Left ventricle myocardium inferior (tissue), 1 donor: ENCODE measurements at regions not wholly inside any gene's neighbourhood (a gene's known extent, or its start where the extent isn't known, plus 50 kb on each side); places are given as distances from the start of the nearest gene placed in this dataset.

ENCODE experiments used
- DNase-seq: peaks from one replicate; pipeline ENCODE4 v3.0.0-alpha.2; 2020
- H3K27ac ChIP-seq: fragments of 200-600 bp; replicated peaks from 2 replicates; pipeline ENCODE4 v1.8.0; 2021
- H3K27me3 ChIP-seq: fragments of 200-600 bp; 2 replicates; pipeline ENCODE4 v1.8.0; 2021; ENCODE audit warnings: low read depth
- H3K36me3 ChIP-seq: fragments of 200-600 bp; 2 replicates; pipeline ENCODE4 v1.8.0; 2021
- H3K4me1 ChIP-seq: fragments of 200-600 bp; 2 replicates; pipeline ENCODE4 v1.8.0; 2021
- H3K4me3 ChIP-seq: fragments of 200-600 bp; 2 replicates; pipeline ENCODE4 v1.8.0; 2021; ENCODE audit warnings: mild to moderate bottlenecking, moderate library complexity
- H3K9me3 ChIP-seq: fragments of 200-600 bp; replicated peaks from 2 replicates; pipeline ENCODE4 v1.8.0; 2021
- intact Hi-C: fragments of 100-400 bp; cut with micrococcal nuclease; formaldehyde crosslinking; loops from one replicate; pipeline ENCODE4 v1.11.0; 2022
- TF ChIP-seq, protein P1 (sequence below): fragments of 200-600 bp; IDR thresholded peaks from 2 replicates; pipeline ENCODE4 v1.8.0; 2021; ENCODE audit warnings: antibody characterized with exemption, mild to moderate bottlenecking, borderline replicate concordance
- donor health status: DM: no; HTN: yes; CAD: no; lungs with severe emphysema.

DNA sequence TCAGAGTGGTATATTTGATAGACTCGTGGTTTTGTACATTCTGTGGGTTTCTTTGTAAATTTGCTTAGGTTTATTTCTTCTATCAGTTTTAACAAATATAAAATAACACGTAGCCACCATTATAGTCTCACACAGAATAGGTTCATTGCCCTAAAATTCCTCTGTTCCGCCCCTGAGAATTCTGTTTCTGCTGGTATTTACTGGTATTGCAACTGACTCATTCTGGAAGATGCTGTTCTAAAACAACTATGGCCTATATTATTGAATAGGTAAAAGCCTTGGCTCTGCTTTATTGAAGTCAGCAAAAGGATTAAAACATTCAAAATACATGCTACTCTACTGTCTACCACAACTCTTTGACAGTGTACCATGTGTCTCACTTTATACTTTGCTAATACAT lies 119.1 kb upstream of the CHORDC1 start:
- H3K27ac ChIP-seq, result no peak overlapping the region
- DNase-seq, result no peak
- intact Hi-C loops, result no loop called here

DNA sequence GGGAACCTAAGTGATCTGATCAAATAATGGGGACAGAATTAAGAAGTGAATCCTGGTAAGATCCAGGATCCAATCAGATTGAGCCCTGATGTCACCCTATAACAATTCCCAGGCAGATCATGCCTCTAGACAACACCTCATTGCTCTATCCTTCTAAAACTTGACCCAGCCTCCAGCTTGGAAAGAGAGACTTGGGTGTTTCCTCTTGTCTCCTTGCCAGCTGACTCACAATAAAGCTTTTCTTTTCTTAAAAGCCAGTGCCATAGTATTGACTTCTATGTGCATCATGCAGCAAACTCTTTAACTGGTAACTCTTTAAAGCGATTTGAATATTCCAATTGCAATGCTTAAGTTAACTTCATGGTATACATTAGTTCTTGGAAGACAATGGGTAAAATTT lies 109.6 kb upstream of the CHORDC1 start:
- no peak overlapping the region for H3K4me3 ChIP-seq
- H3K36me3 ChIP-seq, result no peaks in the 10 kb centered on the region
- H3K9me3 ChIP-seq, result no peaks in the 10 kb centered on the region
- TF ChIP-seq, protein P1, sequence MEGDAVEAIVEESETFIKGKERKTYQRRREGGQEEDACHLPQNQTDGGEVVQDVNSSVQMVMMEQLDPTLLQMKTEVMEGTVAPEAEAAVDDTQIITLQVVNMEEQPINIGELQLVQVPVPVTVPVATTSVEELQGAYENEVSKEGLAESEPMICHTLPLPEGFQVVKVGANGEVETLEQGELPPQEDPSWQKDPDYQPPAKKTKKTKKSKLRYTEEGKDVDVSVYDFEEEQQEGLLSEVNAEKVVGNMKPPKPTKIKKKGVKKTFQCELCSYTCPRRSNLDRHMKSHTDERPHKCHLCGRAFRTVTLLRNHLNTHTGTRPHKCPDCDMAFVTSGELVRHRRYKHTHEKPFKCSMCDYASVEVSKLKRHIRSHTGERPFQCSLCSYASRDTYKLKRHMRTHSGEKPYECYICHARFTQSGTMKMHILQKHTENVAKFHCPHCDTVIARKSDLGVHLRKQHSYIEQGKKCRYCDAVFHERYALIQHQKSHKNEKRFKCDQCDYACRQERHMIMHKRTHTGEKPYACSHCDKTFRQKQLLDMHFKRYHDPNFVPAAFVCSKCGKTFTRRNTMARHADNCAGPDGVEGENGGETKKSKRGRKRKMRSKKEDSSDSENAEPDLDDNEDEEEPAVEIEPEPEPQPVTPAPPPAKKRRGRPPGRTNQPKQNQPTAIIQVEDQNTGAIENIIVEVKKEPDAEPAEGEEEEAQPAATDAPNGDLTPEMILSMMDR, result no peak
- no peak overlapping the region for H3K27ac ChIP-seq
- no peaks in the 10 kb centered on the region for H3K4me1 ChIP-seq
- no peak for DNase-seq
- no peaks in the 10 kb centered on the region for H3K27me3 ChIP-seq
- intact Hi-C loops, result no loop called here

More for the DNA sequence above, 119.1 kb upstream of the CHORDC1 start:
- Histone ChIP-seq H3K4me1 (no peaks in the 10 kb centered on the region), H3K9me3 (no peaks in the 10 kb centered on the region), H3K4me3 (no peak overlapping the region), H3K36me3 (no peaks in the 10 kb centered on the region), H3K27me3 (no peaks in the 10 kb centered on the region)
- TF ChIP-seq, protein P1, result no peak

DNA sequence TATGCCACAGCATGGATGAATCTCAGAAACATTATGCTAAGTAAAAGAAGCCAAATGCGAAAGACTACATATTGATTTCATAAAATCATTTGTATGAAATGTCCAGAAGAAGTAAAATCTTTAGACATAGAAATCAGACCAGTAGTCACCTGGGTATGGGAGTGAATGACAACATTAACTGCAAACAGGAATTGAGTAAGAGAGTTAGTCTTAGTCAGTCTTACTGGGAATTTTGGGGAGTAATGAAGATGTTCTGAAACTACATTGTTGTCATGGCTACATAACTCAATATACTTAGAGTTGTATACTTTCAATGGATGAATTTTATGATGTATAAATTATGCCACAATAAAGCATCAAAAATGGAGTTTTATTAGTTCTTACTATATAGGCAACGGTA lies 107.8 kb upstream of the CHORDC1 start:
- H3K9me3 ChIP-seq, result no peaks in the 10 kb centered on the region
- H3K27ac ChIP-seq, result no peak overlapping the region
- TF ChIP-seq, protein P1, result no peak
- no peak overlapping the region for H3K4me3 ChIP-seq
- H3K27me3 ChIP-seq, result no peaks in the 10 kb centered on the region
- intact Hi-C loops, result no loop called here
- H3K4me1 ChIP-seq, result no peaks in the 10 kb centered on the region
- H3K36me3 ChIP-seq, result no peaks in the 10 kb centered on the region
- DNase-seq, result no peak

DNA sequence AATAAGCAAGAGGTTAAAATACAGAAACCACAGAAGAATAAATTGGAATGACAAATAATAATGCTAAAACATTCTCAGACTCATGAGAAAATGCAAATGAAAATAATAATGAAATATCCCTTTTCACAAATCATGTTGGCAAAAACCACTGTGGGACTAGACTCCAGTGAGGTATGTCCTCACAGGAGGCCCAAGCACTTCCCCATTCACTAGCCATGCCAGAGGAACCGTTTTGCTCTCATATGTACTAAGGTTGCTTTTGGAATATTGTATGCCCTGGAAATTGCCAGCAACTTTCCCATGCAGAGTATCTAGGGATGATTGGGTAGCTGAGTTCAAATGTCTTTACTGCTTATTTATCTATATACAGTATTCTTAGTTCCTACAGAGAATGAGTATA lies 106.2 kb upstream of the CHORDC1 start:
- TF ChIP-seq, protein P1, result no peak
- no peaks in the 10 kb centered on the region for H3K4me1 ChIP-seq
- no peaks in the 10 kb centered on the region for H3K27me3 ChIP-seq
- H3K9me3 ChIP-seq, result peaks cover 9% of the 10 kb centered on the region
- H3K4me3 ChIP-seq, result no peak overlapping the region
- H3K36me3 ChIP-seq, result no peaks in the 10 kb centered on the region
- no peak for DNase-seq
- H3K27ac ChIP-seq, result no peak overlapping the region
- intact Hi-C loops, result no loop called here

DNA sequence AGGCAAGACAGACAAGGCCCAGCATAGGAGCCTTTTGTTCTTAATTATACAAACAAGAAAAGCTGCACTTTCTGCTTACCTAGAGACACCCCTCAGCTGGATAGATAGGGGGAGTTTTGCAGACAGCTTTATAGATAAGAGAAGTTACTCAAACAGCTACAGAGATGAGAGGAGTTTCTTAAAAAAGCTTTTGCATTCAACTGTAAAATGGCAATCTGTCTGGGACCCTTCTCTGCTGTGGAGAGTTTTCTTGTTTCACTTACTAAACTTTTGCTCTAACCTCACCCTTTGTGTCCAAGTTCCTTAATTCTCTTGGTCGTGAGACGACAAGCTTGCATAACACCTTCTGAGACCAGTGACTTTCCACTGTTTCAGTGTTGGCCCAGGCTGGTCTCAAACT lies 103.8 kb upstream of the CHORDC1 start:
- H3K27me3 ChIP-seq, result no peaks in the 10 kb centered on the region
- intact Hi-C loops, result no loop called here
- H3K4me3 ChIP-seq, result no peak overlapping the region
- H3K9me3 ChIP-seq, result peaks cover 15% of the 10 kb centered on the region
- no peak overlapping the region for H3K27ac ChIP-seq
- no peaks in the 10 kb centered on the region for H3K4me1 ChIP-seq
- DNase-seq, result no peak
- TF ChIP-seq, protein P1, result no peak
- H3K36me3 ChIP-seq, result no peaks in the 10 kb centered on the region

DNA sequence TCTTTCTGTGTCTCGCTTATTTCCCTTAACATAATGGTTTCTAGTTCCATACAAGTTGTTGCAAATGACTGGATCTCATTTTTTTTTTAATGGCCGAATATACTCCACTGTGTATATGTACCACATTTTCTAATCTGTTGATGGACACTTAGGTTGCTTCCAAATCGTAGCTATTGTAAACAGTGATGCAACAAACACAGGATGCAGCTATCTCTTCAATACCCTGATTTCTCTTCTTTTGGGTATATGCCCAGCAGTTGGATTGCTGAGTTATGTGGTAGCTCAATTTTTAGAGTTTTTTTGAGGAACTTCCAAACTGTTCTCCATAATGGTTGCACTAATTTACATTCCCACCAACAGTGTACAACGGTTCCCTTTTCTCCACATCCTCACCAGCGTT lies 100.4 kb upstream of the CHORDC1 start:
- Histone ChIP-seq H3K27ac (no peak overlapping the region), H3K4me1 (no peaks in the 10 kb centered on the region), H3K36me3 (no peaks in the 10 kb centered on the region), H3K27me3 (no peaks in the 10 kb centered on the region), H3K9me3 (peaks cover 15% of the 10 kb centered on the region), H3K4me3 (no peak overlapping the region)
- intact Hi-C loops, result no loop called here
- TF ChIP-seq, protein P1, result no peak
- DNase-seq, result no peak
